ENCODE measurements at regions not wholly inside any gene's neighbourhood (a gene's known extent, or its start where the extent isn't known, plus 50 kb on each side); places are given as distances from the start of the nearest gene placed in this dataset.

- TF ChIP-seq, protein P1, sequence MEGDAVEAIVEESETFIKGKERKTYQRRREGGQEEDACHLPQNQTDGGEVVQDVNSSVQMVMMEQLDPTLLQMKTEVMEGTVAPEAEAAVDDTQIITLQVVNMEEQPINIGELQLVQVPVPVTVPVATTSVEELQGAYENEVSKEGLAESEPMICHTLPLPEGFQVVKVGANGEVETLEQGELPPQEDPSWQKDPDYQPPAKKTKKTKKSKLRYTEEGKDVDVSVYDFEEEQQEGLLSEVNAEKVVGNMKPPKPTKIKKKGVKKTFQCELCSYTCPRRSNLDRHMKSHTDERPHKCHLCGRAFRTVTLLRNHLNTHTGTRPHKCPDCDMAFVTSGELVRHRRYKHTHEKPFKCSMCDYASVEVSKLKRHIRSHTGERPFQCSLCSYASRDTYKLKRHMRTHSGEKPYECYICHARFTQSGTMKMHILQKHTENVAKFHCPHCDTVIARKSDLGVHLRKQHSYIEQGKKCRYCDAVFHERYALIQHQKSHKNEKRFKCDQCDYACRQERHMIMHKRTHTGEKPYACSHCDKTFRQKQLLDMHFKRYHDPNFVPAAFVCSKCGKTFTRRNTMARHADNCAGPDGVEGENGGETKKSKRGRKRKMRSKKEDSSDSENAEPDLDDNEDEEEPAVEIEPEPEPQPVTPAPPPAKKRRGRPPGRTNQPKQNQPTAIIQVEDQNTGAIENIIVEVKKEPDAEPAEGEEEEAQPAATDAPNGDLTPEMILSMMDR (IDR thresholded peaks at IDR 0.05) = no peak
- TF ChIP-seq EZH2 (IDR thresholded peaks at IDR 0.05) (no peak), EZH2phosphoT487 (IDR thresholded peaks at IDR 0.05) (no peak)
Measured at GRCh38 chr2:120540719-120541552, 194.7 kb upstream of the GLI2 start.
